ENCODE measurements at regions not wholly inside any gene's neighbourhood (a gene's known extent, or its start where the extent isn't known, plus 50 kb on each side); places are given as distances from the start of the nearest gene placed in this dataset.

DNA sequence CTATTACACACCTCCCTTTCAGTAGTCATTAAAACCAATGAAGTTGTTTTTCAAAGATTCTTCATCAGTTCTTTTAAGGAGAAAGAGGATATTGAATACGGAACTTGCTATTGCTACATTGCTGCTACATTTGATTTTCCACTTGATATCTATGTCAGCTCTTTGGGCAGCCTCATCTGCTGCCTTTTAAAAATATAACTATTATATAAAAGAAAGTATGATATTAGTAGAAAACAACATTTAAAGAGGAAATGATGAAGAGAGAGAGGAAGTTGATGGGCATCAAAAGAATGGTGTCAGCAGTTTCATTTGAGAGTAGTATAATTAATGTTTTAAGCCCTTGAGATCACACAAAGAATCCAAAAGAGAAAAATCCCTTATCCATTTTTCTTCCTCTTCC lies 171.4 kb downstream of the NFKBIZ start:
- intact Hi-C loops (cut with micrococcal nuclease; ENCODE audit: unreplicated experiment): no loop called here
- no peak overlapping the region for H3K4me2 ChIP-seq (ENCODE audit: low read length)

DNA sequence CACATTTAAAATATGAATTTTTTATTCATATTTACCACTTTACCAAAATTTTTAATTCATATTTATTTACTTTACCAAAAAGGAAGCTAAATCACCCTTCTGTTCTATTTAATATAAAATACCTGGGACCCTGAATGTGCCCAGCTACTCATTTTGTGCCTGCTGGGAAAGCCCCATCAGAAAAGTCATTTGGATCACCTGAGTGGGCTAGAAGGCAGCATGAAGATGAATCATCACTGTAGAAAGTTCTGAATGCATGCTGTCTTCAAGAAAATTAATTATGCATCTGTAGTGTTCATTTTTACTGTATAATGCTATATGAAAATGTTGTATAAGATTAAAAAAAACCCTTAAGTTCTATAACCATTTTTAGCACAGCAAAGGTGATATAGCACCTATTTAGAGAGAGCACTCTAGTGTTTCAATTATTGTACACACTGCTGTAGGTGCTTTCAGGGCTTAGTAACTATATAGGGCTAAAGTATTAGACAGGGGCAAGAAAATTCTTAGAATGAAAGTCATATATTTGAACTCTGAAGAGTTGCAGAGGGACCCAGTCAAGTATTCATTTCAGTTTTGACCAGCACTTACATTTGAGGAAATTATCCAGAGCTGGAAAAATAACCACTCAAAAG lies 175.1 kb downstream of the NFKBIZ start:
- no peak overlapping the region for H2AFZ ChIP-seq (ENCODE audit: low read length)
- intact Hi-C loops (cut with micrococcal nuclease; ENCODE audit: unreplicated experiment): no loop called here
- no peak overlapping the region for H3K27ac ChIP-seq (ENCODE audit: low read depth, low read length, poor library complexity, severe bottlenecking)
- H4K20me1 ChIP-seq (ENCODE audit: insufficient read depth, low read length): no peaks in the 10 kb centered on the region
- TF ChIP-seq, protein P1, sequence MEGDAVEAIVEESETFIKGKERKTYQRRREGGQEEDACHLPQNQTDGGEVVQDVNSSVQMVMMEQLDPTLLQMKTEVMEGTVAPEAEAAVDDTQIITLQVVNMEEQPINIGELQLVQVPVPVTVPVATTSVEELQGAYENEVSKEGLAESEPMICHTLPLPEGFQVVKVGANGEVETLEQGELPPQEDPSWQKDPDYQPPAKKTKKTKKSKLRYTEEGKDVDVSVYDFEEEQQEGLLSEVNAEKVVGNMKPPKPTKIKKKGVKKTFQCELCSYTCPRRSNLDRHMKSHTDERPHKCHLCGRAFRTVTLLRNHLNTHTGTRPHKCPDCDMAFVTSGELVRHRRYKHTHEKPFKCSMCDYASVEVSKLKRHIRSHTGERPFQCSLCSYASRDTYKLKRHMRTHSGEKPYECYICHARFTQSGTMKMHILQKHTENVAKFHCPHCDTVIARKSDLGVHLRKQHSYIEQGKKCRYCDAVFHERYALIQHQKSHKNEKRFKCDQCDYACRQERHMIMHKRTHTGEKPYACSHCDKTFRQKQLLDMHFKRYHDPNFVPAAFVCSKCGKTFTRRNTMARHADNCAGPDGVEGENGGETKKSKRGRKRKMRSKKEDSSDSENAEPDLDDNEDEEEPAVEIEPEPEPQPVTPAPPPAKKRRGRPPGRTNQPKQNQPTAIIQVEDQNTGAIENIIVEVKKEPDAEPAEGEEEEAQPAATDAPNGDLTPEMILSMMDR (conservative IDR thresholded peaks at IDR 0.05; ENCODE audit: low read length): no peak
- no peak for TF ChIP-seq EZH2phosphoT487 (IDR thresholded peaks at IDR 0.05; ENCODE audit: borderline replicate concordance, low read depth, low read length)
- no peaks in the 10 kb centered on the region for H3K79me2 ChIP-seq (ENCODE audit: insufficient read depth, low read depth, low read length)
- H3K4me3 ChIP-seq (ENCODE audit: low read depth, low read length, poor library complexity, severe bottlenecking): no peak overlapping the region
- no peaks in the 10 kb centered on the region for H3K4me1 ChIP-seq (ENCODE audit: insufficient read depth, low read length, poor library complexity, severe bottlenecking)
- no peaks in the 10 kb centered on the region; the same call in 1 of the 2 replicates for H3K9me2 ChIP-seq (ENCODE audit: insufficient read depth, low read length)
- ChIA-PET POLR2A (interaction anchor here (0.8 to 1.2 kb wide), 3 partner anchors 33 to 203 kb away, joined by 3 to 5 read pairs (median 3); no protein-coding TSS in a partner anchor), CTCF (ENCODE audit: unreplicated experiment) (no interaction called here)
- H3K36me3 ChIP-seq (ENCODE audit: insufficient read depth, low read length): no peaks in the 10 kb centered on the region
- H3K4me2 ChIP-seq (ENCODE audit: low read length): no peak overlapping the region
- BruUV-seq (replicated peaks): no TSS peak
- DNase-seq (ENCODE audit: low spot score): no peak
- no peaks in the 10 kb centered on the region for H3K9me3 ChIP-seq (ENCODE audit: low read length)

More for the DNA sequence above, 171.4 kb downstream of the NFKBIZ start:
- no peaks in the 10 kb centered on the region for H4K20me1 ChIP-seq (ENCODE audit: insufficient read depth, low read length)
- H3K27ac ChIP-seq (ENCODE audit: low read depth, low read length, poor library complexity, severe bottlenecking): no peak overlapping the region
- H3K9me3 ChIP-seq (ENCODE audit: low read length): no peaks in the 10 kb centered on the region
- no peaks in the 10 kb centered on the region for H3K4me1 ChIP-seq (ENCODE audit: insufficient read depth, low read length, poor library complexity, severe bottlenecking)
- H3K36me3 ChIP-seq (ENCODE audit: insufficient read depth, low read length): no peaks in the 10 kb centered on the region
- BruUV-seq (replicated peaks): no TSS peak
- no peaks in the 10 kb centered on the region for H3K79me2 ChIP-seq (ENCODE audit: insufficient read depth, low read depth, low read length)
- H2AFZ ChIP-seq (ENCODE audit: low read length): no peak overlapping the region
- no peaks in the 10 kb centered on the region for H3K9me2 ChIP-seq (ENCODE audit: insufficient read depth, low read length)
- TF ChIP-seq, protein P1 (conservative IDR thresholded peaks at IDR 0.05; ENCODE audit: low read length): no peak
- TF ChIP-seq EZH2phosphoT487 (IDR thresholded peaks at IDR 0.05; ENCODE audit: borderline replicate concordance, low read depth, low read length): no peak
- ChIA-PET CTCF (ENCODE audit: unreplicated experiment) (no interaction called here), POLR2A (interaction anchor here (1.2 to 3.2 kb wide), 3 partner anchors 15 to 16 kb away, joined by 3 to 12 read pairs (median 3); no protein-coding TSS in a partner anchor)
- no peak for DNase-seq (ENCODE audit: low spot score)
- no peak overlapping the region for H3K4me3 ChIP-seq (ENCODE audit: low read depth, low read length, poor library complexity, severe bottlenecking)

DNA sequence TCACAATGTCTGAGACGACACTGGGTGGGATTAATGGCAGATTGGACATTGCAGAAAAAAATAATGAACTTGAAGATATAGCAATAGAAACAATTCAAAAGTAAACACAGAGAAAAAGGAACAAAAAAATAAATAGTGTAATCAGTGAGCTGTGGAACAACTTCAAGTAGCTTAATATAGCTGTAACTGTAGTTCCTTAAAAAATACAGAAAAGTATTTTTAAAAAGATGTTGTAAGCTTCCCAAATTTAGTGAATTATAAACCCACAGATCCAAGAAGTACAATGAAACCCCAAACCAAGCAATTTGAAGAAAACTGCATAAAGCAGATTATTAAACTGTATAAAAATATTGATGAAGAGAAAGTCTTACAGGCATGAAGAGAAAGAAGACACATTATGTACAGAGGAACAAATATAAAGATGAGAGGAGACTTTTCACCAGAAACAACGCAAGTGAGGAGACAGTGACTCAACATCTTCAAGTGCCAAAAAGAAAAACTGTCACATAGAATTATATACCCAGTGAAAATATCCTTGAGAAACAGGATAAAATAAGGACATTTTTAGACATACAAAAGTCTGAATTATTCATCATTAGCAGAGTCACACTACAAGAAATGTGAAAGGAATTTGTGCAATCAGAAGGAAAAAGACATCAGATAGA lies 176.4 kb downstream of the NFKBIZ start:
- no TSS peak for BruUV-seq (replicated peaks)
- Histone ChIP-seq H2AFZ (ENCODE audit: low read length) (no peak overlapping the region), H3K27ac (ENCODE audit: low read depth, low read length, poor library complexity, severe bottlenecking) (no peak overlapping the region), H3K36me3 (ENCODE audit: insufficient read depth, low read length) (no peaks in the 10 kb centered on the region), H3K4me1 (ENCODE audit: insufficient read depth, low read length, poor library complexity, severe bottlenecking) (no peaks in the 10 kb centered on the region), H4K20me1 (ENCODE audit: insufficient read depth, low read length) (no peaks in the 10 kb centered on the region), H3K9me3 (ENCODE audit: low read length) (no peaks in the 10 kb centered on the region), H3K79me2 (ENCODE audit: insufficient read depth, low read depth, low read length) (no peaks in the 10 kb centered on the region), H3K4me3 (ENCODE audit: low read depth, low read length, poor library complexity, severe bottlenecking) (no peak overlapping the region), H3K4me2 (ENCODE audit: low read length) (no peak overlapping the region), H3K9me2 (ENCODE audit: insufficient read depth, low read length) (no peaks in the 10 kb centered on the region; the same call in 1 of the 2 replicates)
- DNase-seq (ENCODE audit: low spot score): no peak
- ChIA-PET POLR2A (interaction anchor here (0.6 to 1.2 kb wide), 3 partner anchors 9 to 450 kb away, joined by 3 to 6 read pairs (median 3); no protein-coding TSS in a partner anchor), CTCF (ENCODE audit: unreplicated experiment) (no interaction called here)
- intact Hi-C loops (cut with micrococcal nuclease; ENCODE audit: unreplicated experiment): no loop called here
- TF ChIP-seq, protein P1 (conservative IDR thresholded peaks at IDR 0.05; ENCODE audit: low read length): no peak
